WTC11 (cell line): ENCODE measurements at regions not wholly inside any gene's neighbourhood (a gene's known extent, or its start where the extent isn't known, plus 50 kb on each side); places are given as distances from the start of the nearest gene placed in this dataset.

Source experiments
- ATAC-seq: fragments of 200-7000 bp; cut with Tn5 transposase; 2 replicates; pipeline ENCODE4 v1.10.0; 2021; ENCODE audit warnings: mild to moderate bottlenecking, moderate library complexity
- CTCF ChIA-PET: fragments of 300-600 bp; sonication (Branson Sonifier 250); formaldehyde crosslinking; loops from one replicate; lab custom pipeline; 2021; ENCODE audit warnings: antibody characterized with exemption; lab: Charles Lee
- POLR2A ChIA-PET: fragments of 350-600 bp; sonication (Branson Sonifier 250); formaldehyde crosslinking; loops from one replicate; lab custom pipeline; 2021; ENCODE audit warnings: antibody characterized with exemption; lab: Charles Lee
- DNase-seq: peaks from one replicate; pipeline ENCODE4 v3.0.0; 2021; ENCODE audit warnings: low spot score
- H3K27ac Mint-ChIP-seq: 2 replicates; pipeline ENCODE4 v1.8.0; 2021; ENCODE audit warnings: mixed read lengths
- H3K27me3 Mint-ChIP-seq: 2 replicates; pipeline ENCODE4 v1.8.0; 2021; ENCODE audit warnings: low read depth, mild to moderate bottlenecking, moderate library complexity, mixed read lengths
- H3K36me3 Mint-ChIP-seq: 2 replicates; pipeline ENCODE4 v1.8.0; 2021; ENCODE audit warnings: mixed read lengths
- H3K4me1 Mint-ChIP-seq: 2 replicates; pipeline ENCODE4 v1.8.0; 2022; ENCODE audit warnings: mixed read lengths
- H3K4me3 Mint-ChIP-seq: 2 replicates; pipeline ENCODE4 v1.8.0; 2021; ENCODE audit warnings: mild to moderate bottlenecking, moderate library complexity, mixed read lengths
- H3K9me3 Mint-ChIP-seq: 2 replicates; pipeline ENCODE4 v1.8.0; 2021; ENCODE audit warnings: mixed read lengths
- NR1H2 ChIP-seq: sonication (generic); formaldehyde crosslinking; IDR thresholded peaks from 2 replicates; pipeline ENCODE4 v1.9.0; 2021; ENCODE audit warnings: mild to moderate bottlenecking, moderate library complexity, missing genetic modification reagents
- PRRX2 ChIP-seq: fragments of 250-450 bp; sonication (Bioruptor Pico); IDR thresholded peaks from 2 replicates; pipeline ENCODE4 v1.8.0; 2021; ENCODE audit warnings: mild to moderate bottlenecking
- TEAD1 ChIP-seq: sonication (generic); formaldehyde crosslinking; IDR thresholded peaks from 2 replicates; pipeline ENCODE4 v1.8.0; 2022; ENCODE audit warnings: mild to moderate bottlenecking, missing genetic modification reagents
- TEAD4 ChIP-seq: sonication (generic); formaldehyde crosslinking; IDR thresholded peaks from 2 replicates; pipeline ENCODE4 v1.8.0; 2022; ENCODE audit warnings: mild to moderate bottlenecking, missing genetic modification reagents
- ZBTB21 ChIP-seq: sonication (generic); formaldehyde crosslinking; IDR thresholded peaks from 2 replicates; pipeline ENCODE4 v1.8.1; 2023; ENCODE audit warnings: mild to moderate bottlenecking, missing genetic modification reagents, borderline replicate concordance
- TF ChIP-seq, protein P1 (sequence below): sonication (generic); formaldehyde crosslinking; IDR thresholded peaks from 2 replicates; pipeline ENCODE4 v1.8.1; 2023; ENCODE audit warnings: mild to moderate bottlenecking, missing genetic modification reagents, borderline replicate concordance
- TF ChIP-seq, protein P2 (sequence below): fragments of 250-450 bp; sonication (Bioruptor Pico); IDR thresholded peaks from 2 replicates; pipeline ENCODE4 v1.9.0; 2021; ENCODE audit warnings: mild to moderate bottlenecking
- TF ChIP-seq, protein P3 (sequence below): sonication (generic); formaldehyde crosslinking; IDR thresholded peaks from 2 replicates; pipeline ENCODE4 v1.8.0; 2022; ENCODE audit warnings: mild to moderate bottlenecking, missing genetic modification reagents
- TF ChIP-seq, protein P4 (sequence below): sonication (generic); formaldehyde crosslinking; IDR thresholded peaks from 2 replicates; pipeline ENCODE4 v1.8.0; 2022; ENCODE audit warnings: mild to moderate bottlenecking, missing genetic modification reagents
- TF ChIP-seq, protein P5 (sequence below): sonication (generic); formaldehyde crosslinking; conservative IDR thresholded peaks from 2 replicates; pipeline ENCODE4 v1.8.1; 2022; ENCODE audit warnings: mild to moderate bottlenecking, missing genetic modification reagents
- TF ChIP-seq, protein P6 (sequence below): sonication (generic); formaldehyde crosslinking; conservative IDR thresholded peaks from 2 replicates; pipeline ENCODE4 v1.8.1; 2023; ENCODE audit warnings: mild to moderate bottlenecking, low read depth, missing genetic modification reagents, moderate library complexity
- TF ChIP-seq, protein P7 (sequence below): sonication (generic); formaldehyde crosslinking; IDR thresholded peaks from 2 replicates; pipeline ENCODE4 v1.8.1; 2023; ENCODE audit warnings: mild to moderate bottlenecking, missing genetic modification reagents, moderate library complexity
- TF ChIP-seq, protein P8 (sequence below): sonication (generic); formaldehyde crosslinking; IDR thresholded peaks from 2 replicates; pipeline ENCODE4 v1.8.1; 2022; ENCODE audit warnings: mild to moderate bottlenecking, moderate library complexity, missing genetic modification reagents

DNA sequence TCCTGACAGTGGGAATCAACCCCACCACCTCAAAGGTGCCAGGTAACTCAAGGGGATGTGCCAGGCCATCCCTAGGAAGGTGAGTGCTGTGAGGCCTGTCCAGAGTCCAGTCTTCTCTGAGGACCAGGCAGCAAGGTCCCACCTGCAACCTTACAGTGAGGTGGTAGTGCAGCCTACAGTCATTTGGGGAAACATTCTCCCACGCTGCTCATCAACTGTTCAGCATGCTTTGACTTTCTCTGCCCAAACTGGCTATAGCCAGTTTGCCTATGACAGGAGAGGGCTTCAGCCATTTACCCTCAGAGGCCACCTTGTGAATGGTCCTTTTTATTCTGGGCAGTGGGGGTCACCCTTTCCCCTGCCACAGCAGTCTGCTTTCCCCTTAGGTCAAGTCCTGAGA lies 81.9 kb downstream of the ATPSCKMT start (continued):
- TF ChIP-seq, protein P1, sequence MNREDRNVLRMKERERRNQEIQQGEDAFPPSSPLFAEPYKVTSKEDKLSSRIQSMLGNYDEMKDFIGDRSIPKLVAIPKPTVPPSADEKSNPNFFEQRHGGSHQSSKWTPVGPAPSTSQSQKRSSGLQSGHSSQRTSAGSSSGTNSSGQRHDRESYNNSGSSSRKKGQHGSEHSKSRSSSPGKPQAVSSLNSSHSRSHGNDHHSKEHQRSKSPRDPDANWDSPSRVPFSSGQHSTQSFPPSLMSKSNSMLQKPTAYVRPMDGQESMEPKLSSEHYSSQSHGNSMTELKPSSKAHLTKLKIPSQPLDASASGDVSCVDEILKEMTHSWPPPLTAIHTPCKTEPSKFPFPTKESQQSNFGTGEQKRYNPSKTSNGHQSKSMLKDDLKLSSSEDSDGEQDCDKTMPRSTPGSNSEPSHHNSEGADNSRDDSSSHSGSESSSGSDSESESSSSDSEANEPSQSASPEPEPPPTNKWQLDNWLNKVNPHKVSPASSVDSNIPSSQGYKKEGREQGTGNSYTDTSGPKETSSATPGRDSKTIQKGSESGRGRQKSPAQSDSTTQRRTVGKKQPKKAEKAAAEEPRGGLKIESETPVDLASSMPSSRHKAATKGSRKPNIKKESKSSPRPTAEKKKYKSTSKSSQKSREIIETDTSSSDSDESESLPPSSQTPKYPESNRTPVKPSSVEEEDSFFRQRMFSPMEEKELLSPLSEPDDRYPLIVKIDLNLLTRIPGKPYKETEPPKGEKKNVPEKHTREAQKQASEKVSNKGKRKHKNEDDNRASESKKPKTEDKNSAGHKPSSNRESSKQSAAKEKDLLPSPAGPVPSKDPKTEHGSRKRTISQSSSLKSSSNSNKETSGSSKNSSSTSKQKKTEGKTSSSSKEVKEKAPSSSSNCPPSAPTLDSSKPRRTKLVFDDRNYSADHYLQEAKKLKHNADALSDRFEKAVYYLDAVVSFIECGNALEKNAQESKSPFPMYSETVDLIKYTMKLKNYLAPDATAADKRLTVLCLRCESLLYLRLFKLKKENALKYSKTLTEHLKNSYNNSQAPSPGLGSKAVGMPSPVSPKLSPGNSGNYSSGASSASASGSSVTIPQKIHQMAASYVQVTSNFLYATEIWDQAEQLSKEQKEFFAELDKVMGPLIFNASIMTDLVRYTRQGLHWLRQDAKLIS (CRISPR knock-in tag): no peak
- TF ChIP-seq NR1H2 (CRISPR knock-in tag): no peak
- TF ChIP-seq, protein P2, sequence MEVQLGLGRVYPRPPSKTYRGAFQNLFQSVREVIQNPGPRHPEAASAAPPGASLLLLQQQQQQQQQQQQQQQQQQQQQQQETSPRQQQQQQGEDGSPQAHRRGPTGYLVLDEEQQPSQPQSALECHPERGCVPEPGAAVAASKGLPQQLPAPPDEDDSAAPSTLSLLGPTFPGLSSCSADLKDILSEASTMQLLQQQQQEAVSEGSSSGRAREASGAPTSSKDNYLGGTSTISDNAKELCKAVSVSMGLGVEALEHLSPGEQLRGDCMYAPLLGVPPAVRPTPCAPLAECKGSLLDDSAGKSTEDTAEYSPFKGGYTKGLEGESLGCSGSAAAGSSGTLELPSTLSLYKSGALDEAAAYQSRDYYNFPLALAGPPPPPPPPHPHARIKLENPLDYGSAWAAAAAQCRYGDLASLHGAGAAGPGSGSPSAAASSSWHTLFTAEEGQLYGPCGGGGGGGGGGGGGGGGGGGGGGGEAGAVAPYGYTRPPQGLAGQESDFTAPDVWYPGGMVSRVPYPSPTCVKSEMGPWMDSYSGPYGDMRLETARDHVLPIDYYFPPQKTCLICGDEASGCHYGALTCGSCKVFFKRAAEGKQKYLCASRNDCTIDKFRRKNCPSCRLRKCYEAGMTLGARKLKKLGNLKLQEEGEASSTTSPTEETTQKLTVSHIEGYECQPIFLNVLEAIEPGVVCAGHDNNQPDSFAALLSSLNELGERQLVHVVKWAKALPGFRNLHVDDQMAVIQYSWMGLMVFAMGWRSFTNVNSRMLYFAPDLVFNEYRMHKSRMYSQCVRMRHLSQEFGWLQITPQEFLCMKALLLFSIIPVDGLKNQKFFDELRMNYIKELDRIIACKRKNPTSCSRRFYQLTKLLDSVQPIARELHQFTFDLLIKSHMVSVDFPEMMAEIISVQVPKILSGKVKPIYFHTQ (CRISPR knock-in tag): no peak
- TF ChIP-seq, all 79 proteins: peak for 0

DNA sequence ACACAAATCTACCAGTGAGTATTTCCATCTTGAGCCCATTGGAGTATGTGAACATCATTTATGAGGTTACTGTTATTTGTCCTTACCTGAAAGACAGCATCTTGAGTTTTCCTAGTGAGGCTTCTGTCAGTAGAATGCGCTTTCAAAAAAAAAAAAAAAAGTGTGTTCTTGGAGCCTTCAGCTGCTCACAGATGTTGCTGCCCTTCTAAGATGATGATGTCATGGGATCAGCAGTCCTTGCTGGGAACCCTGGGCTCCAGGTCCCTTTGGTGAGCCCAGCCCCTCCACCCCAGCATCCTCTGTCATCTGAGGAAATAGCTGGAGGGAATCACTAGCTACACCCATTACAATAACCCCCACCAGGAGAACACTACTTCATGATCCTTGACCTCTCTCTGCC lies 83.3 kb downstream of the ATPSCKMT start:
- no peak for TF ChIP-seq PRRX2 (CRISPR knock-in tag)
- TF ChIP-seq, protein P3, sequence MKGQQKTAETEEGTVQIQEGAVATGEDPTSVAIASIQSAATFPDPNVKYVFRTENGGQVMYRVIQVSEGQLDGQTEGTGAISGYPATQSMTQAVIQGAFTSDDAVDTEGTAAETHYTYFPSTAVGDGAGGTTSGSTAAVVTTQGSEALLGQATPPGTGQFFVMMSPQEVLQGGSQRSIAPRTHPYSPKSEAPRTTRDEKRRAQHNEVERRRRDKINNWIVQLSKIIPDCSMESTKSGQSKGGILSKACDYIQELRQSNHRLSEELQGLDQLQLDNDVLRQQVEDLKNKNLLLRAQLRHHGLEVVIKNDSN (CRISPR knock-in tag): no peak
- TF ChIP-seq, protein P4, sequence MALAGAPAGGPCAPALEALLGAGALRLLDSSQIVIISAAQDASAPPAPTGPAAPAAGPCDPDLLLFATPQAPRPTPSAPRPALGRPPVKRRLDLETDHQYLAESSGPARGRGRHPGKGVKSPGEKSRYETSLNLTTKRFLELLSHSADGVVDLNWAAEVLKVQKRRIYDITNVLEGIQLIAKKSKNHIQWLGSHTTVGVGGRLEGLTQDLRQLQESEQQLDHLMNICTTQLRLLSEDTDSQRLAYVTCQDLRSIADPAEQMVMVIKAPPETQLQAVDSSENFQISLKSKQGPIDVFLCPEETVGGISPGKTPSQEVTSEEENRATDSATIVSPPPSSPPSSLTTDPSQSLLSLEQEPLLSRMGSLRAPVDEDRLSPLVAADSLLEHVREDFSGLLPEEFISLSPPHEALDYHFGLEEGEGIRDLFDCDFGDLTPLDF: no peak
- TF ChIP-seq TEAD4: no peak
- no peak for TF ChIP-seq TEAD1 (CRISPR knock-in tag)
- TF ChIP-seq ZBTB21: no peak
- TF ChIP-seq, protein P5, sequence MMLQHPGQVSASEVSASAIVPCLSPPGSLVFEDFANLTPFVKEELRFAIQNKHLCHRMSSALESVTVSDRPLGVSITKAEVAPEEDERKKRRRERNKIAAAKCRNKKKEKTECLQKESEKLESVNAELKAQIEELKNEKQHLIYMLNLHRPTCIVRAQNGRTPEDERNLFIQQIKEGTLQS (CRISPR knock-in tag): no peak
- TF ChIP-seq, protein P6, sequence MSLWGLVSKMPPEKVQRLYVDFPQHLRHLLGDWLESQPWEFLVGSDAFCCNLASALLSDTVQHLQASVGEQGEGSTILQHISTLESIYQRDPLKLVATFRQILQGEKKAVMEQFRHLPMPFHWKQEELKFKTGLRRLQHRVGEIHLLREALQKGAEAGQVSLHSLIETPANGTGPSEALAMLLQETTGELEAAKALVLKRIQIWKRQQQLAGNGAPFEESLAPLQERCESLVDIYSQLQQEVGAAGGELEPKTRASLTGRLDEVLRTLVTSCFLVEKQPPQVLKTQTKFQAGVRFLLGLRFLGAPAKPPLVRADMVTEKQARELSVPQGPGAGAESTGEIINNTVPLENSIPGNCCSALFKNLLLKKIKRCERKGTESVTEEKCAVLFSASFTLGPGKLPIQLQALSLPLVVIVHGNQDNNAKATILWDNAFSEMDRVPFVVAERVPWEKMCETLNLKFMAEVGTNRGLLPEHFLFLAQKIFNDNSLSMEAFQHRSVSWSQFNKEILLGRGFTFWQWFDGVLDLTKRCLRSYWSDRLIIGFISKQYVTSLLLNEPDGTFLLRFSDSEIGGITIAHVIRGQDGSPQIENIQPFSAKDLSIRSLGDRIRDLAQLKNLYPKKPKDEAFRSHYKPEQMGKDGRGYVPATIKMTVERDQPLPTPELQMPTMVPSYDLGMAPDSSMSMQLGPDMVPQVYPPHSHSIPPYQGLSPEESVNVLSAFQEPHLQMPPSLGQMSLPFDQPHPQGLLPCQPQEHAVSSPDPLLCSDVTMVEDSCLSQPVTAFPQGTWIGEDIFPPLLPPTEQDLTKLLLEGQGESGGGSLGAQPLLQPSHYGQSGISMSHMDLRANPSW (CRISPR knock-in tag): no peak
- no peak for ATAC-seq
- H3K4me1 Mint-ChIP-seq: peaks cover 13% of the 10 kb centered on the region
- no peak for DNase-seq
- no peak overlapping the region for H3K27ac Mint-ChIP-seq
- peaks cover 27% of the 10 kb centered on the region for H3K36me3 Mint-ChIP-seq
- peaks cover 45% of the 10 kb centered on the region for H3K9me3 Mint-ChIP-seq
- H3K27me3 Mint-ChIP-seq: no peaks in the 10 kb centered on the region; the same call in 1 of the 2 replicates
- CTCF ChIA-PET: no interaction called here
- POLR2A ChIA-PET: no interaction called here
- no peak overlapping the region for H3K4me3 Mint-ChIP-seq

DNA sequence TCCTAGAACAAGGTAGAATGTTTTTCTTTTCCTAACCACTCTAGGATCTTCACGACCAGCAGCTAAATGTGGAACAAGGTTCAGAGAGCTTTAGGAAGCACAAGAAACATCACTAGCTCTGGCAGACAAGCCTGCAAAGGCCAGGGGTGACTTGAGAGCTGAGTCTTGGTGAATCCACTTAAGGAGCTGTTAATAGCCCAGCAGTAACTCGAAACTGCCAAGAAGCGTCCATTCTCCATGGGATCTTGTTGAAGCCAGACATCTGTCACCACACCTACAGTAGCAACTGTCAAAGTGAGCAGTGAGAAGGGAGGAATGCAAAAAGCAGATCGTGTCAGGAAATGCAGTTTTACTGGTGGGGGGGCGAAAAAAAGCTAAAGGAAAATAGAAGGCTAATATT lies 87.2 kb downstream of the ATPSCKMT start:
- peaks cover 46% of the 10 kb centered on the region for H3K4me1 Mint-ChIP-seq
- H3K27ac Mint-ChIP-seq: peak overlapping the region; percentile 34; the same call in 1 of the 2 replicates
- peaks cover 27% of the 10 kb centered on the region for H3K36me3 Mint-ChIP-seq
- no peak overlapping the region for H3K4me3 Mint-ChIP-seq
- no peak for DNase-seq
- H3K27me3 Mint-ChIP-seq: no peaks in the 10 kb centered on the region
- TF ChIP-seq, protein P7, sequence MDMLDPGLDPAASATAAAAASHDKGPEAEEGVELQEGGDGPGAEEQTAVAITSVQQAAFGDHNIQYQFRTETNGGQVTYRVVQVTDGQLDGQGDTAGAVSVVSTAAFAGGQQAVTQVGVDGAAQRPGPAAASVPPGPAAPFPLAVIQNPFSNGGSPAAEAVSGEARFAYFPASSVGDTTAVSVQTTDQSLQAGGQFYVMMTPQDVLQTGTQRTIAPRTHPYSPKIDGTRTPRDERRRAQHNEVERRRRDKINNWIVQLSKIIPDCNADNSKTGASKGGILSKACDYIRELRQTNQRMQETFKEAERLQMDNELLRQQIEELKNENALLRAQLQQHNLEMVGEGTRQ (CRISPR knock-in tag): no peak
- TF ChIP-seq, protein P8, sequence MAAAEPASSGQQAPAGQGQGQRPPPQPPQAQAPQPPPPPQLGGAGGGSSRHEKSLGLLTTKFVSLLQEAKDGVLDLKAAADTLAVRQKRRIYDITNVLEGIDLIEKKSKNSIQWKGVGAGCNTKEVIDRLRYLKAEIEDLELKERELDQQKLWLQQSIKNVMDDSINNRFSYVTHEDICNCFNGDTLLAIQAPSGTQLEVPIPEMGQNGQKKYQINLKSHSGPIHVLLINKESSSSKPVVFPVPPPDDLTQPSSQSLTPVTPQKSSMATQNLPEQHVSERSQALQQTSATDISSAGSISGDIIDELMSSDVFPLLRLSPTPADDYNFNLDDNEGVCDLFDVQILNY (CRISPR knock-in tag): no peak
- TF ChIP-seq, protein P5 (CRISPR knock-in tag): no peak
- peak; percentile 21 for ATAC-seq
- POLR2A ChIA-PET: no interaction called here
- peaks cover 42% of the 10 kb centered on the region for H3K9me3 Mint-ChIP-seq
- CTCF ChIA-PET: interaction anchor here (1.5 to 2.6 kb wide), 2 partner anchors 39 to 70 kb away, joined by 4 to 14 read pairs; no protein-coding TSS in a partner anchor
